ENCODE measurements at regions not wholly inside any gene's neighbourhood (a gene's known extent, or its start where the extent isn't known, plus 50 kb on each side); places are given as distances from the start of the nearest gene placed in this dataset.

DNA sequence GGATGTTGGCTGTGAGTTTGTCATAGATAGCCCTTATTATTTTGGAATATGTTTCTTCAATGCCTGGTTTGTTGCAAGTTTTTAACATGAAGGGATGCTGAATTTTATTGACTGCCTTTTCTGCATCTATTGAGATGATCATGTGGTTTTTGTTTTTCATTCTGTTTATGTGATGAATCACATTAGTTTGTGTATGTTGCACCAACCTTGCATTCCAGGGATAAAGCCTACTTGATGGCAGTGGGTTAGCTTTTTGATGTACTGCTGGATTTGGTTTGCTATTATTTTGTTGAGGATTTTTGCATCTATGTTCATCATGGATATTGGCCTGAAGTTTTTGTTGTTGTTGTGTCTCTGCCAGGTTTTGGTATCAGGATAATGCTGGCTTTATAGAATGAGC, 225.6 kb downstream of the PCSK1 start:
- CTCF ChIA-PET = no interaction called here
- POLR2A ChIA-PET = no interaction called here
- TF ChIP-seq ZNF777 (tag by site-specific recombination; IDR thresholded peaks at IDR 0.05; ENCODE audit: borderline replicate concordance) (no peak), ZNF324 (tag by site-specific recombination; IDR thresholded peaks at IDR 0.05) (no peak), ZNF610 (tag by site-specific recombination; IDR thresholded peaks at IDR 0.05; ENCODE audit: borderline replicate concordance) (no peak), SCRT1 (tag by site-specific recombination; IDR thresholded peaks at IDR 0.05; ENCODE audit: borderline replicate concordance) (no peak), ZNF768 (tag by site-specific recombination; IDR thresholded peaks at IDR 0.05) (no peak), ZFP37 (tag by site-specific recombination; IDR thresholded peaks at IDR 0.05) (no peak), MYNN (tag by site-specific recombination; IDR thresholded peaks at IDR 0.05; ENCODE audit: borderline replicate concordance) (no peak), ZNF677 (tag by site-specific recombination; IDR thresholded peaks at IDR 0.05) (no peak), ZNF791 (tag by site-specific recombination; IDR thresholded peaks at IDR 0.05) (no peak), KLF1 (tag by site-specific recombination; IDR thresholded peaks at IDR 0.05) (no peak), ZNF623 (tag by site-specific recombination; IDR thresholded peaks at IDR 0.05) (no peak), ZNF426 (tag by site-specific recombination; IDR thresholded peaks at IDR 0.05) (no peak), WT1 (tag by site-specific recombination; IDR thresholded peaks at IDR 0.05) (no peak), ZBTB7A (tag by site-specific recombination; IDR thresholded peaks at IDR 0.05; ENCODE audit: low read depth) (no peak), ZNF514 (tag by site-specific recombination; IDR thresholded peaks at IDR 0.05) (no peak), ZNF670 (tag by site-specific recombination; IDR thresholded peaks at IDR 0.05; ENCODE audit: low read depth) (no peak)
- TF ChIP-seq, protein P1, sequence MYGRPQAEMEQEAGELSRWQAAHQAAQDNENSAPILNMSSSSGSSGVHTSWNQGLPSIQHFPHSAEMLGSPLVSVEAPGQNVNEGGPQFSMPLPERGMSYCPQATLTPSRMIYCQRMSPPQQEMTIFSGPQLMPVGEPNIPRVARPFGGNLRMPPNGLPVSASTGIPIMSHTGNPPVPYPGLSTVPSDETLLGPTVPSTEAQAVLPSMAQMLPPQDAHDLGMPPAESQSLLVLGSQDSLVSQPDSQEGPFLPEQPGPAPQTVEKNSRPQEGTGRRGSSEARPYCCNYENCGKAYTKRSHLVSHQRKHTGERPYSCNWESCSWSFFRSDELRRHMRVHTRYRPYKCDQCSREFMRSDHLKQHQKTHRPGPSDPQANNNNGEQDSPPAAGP (tag by site-specific recombination; IDR thresholded peaks at IDR 0.05) = no peak
- Histone ChIP-seq H3K27ac (ENCODE audit: extremely low read depth, low read depth, low read length) (no peak overlapping the region), H3K4me1 (ENCODE audit: control insufficient read depth, insufficient read depth, low read length) (no peaks in the 10 kb centered on the region), H3K4me3 (ENCODE audit: low read depth, low read length) (no peak overlapping the region), H3K36me3 (ENCODE audit: control insufficient read depth in 2 of 2, insufficient read depth in 1 of 2, low read length in 2 of 2) (no peaks in the 10 kb centered on the region), H3K9me3 (ENCODE audit: control insufficient read depth, insufficient read depth, low read depth, low read length) (no peaks in the 10 kb centered on the region)

DNA sequence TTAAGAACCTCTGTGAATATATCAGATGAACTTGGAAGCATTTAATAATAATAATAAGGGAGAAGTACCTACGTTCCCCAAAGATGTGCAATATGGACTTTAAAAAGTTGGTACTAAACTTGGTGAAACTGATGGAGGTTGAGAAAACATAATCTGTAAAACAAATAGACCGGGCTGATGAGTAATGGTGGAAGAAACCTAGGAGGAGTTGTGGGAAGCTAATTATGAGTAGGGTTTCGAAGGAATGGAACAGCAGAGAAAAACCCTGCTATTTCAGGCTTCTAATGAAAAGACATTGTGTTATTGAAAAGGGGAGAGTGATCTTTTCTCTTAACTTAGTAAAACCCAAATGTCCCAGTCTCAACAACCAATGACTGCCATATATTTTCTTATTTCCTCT, 229.3 kb downstream of the PCSK1 start:
- H3K4me1 ChIP-seq (ENCODE audit: control insufficient read depth, insufficient read depth, low read length) = no peaks in the 10 kb centered on the region
- ChIA-PET CTCF (interaction anchor here (0.7 to 1.0 kb wide), 2 partner anchors 11 to 27 kb away, joined by 3 to 4 read pairs; no protein-coding TSS in a partner anchor), POLR2A (no interaction called here)
- TF ChIP-seq ZNF701 (tag by site-specific recombination; IDR thresholded peaks at IDR 0.05) = no peak
- no peak for TF ChIP-seq ZNF223 (tag by site-specific recombination; IDR thresholded peaks at IDR 0.05)
- TF ChIP-seq ZNF521 (tag by site-specific recombination; IDR thresholded peaks at IDR 0.05) = no peak
- TF ChIP-seq, protein P2, sequence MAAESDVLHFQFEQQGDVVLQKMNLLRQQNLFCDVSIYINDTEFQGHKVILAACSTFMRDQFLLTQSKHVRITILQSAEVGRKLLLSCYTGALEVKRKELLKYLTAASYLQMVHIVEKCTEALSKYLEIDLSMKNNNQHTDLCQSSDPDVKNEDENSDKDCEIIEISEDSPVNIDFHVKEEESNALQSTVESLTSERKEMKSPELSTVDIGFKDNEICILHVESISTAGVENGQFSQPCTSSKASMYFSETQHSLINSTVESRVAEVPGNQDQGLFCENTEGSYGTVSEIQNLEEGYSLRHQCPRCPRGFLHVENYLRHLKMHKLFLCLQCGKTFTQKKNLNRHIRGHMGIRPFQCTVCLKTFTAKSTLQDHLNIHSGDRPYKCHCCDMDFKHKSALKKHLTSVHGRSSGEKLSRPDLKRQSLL (tag by site-specific recombination; IDR thresholded peaks at IDR 0.05) = no peak
- no peak for TF ChIP-seq ZNF660 (tag by site-specific recombination; IDR thresholded peaks at IDR 0.05)
- TF ChIP-seq, protein P3, sequence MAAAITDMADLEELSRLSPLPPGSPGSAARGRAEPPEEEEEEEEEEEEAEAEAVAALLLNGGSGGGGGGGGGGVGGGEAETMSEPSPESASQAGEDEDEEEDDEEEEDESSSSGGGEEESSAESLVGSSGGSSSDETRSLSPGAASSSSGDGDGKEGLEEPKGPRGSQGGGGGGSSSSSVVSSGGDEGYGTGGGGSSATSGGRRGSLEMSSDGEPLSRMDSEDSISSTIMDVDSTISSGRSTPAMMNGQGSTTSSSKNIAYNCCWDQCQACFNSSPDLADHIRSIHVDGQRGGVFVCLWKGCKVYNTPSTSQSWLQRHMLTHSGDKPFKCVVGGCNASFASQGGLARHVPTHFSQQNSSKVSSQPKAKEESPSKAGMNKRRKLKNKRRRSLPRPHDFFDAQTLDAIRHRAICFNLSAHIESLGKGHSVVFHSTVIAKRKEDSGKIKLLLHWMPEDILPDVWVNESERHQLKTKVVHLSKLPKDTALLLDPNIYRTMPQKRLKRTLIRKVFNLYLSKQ (tag by site-specific recombination; IDR thresholded peaks at IDR 0.05; ENCODE audit: borderline replicate concordance) = no peak
- no peaks in the 10 kb centered on the region for H3K9me3 ChIP-seq (ENCODE audit: control insufficient read depth, insufficient read depth, low read depth, low read length)
- H3K36me3 ChIP-seq (ENCODE audit: control insufficient read depth in 2 of 2, insufficient read depth in 1 of 2, low read length in 2 of 2) = no peaks in the 10 kb centered on the region
- no peak overlapping the region for H3K27ac ChIP-seq (ENCODE audit: extremely low read depth, low read depth, low read length)
- H3K4me3 ChIP-seq (ENCODE audit: low read depth, low read length) = no peak overlapping the region
